ENCODE measurements at regions not wholly inside any gene's neighbourhood (a gene's known extent, or its start where the extent isn't known, plus 50 kb on each side); places are given as distances from the start of the nearest gene placed in this dataset.

- TF ChIP-seq, protein P1, sequence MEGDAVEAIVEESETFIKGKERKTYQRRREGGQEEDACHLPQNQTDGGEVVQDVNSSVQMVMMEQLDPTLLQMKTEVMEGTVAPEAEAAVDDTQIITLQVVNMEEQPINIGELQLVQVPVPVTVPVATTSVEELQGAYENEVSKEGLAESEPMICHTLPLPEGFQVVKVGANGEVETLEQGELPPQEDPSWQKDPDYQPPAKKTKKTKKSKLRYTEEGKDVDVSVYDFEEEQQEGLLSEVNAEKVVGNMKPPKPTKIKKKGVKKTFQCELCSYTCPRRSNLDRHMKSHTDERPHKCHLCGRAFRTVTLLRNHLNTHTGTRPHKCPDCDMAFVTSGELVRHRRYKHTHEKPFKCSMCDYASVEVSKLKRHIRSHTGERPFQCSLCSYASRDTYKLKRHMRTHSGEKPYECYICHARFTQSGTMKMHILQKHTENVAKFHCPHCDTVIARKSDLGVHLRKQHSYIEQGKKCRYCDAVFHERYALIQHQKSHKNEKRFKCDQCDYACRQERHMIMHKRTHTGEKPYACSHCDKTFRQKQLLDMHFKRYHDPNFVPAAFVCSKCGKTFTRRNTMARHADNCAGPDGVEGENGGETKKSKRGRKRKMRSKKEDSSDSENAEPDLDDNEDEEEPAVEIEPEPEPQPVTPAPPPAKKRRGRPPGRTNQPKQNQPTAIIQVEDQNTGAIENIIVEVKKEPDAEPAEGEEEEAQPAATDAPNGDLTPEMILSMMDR (conservative IDR thresholded peaks at IDR 0.05 in 1 of 2, IDR thresholded peaks at IDR 0.05 in 1 of 2; ENCODE audit: extremely low read depth in 1 of 2, insufficient read depth in 1 of 2, low read depth in 1 of 2, low read length in 2 of 2), result peak in 1 of 2 donors; percentile 3
- TF ChIP-seq EZH2 (IDR thresholded peaks at IDR 0.05; ENCODE audit: borderline replicate concordance, low read length), result no peak
Measured at GRCh38 chr10:121076776-121077715, 225.9 kb downstream of the WDR11 start.

All from mammary epithelial cell (primary cell).